Subcutaneous abdominal adipose tissue (tissue), 5 donors: ENCODE measurements at regions not wholly inside any gene's neighbourhood (a gene's known extent, or its start where the extent isn't known, plus 50 kb on each side); places are given as distances from the start of the nearest gene placed in this dataset.
"Not testable (repeated sequence)": the region's sequence is repeated elsewhere in the genome, so short reads cannot be mapped to it uniquely, and the experiment has no call there.

Experiments
- H3K27ac ChIP-seq: one replicate; pipeline ENCODE4 v1.7.0; 2013; ENCODE audit warnings: low read depth, mild to moderate bottlenecking, inconsistent platforms, low read length, moderate library complexity
- H3K27me3 ChIP-seq, 5 donors: one replicate each; pipeline ENCODE4 v1.7.0; 2013; ENCODE audit warnings: low read length in 5 of 5, inconsistent platforms in 1 of 5; ENCODE audit not compliant: control insufficient read depth in 5 of 5, insufficient read depth in 4 of 5
- H3K36me3 ChIP-seq, 5 donors: one replicate each; pipeline ENCODE4 v1.7.0; 2013; ENCODE audit warnings: low read length in 5 of 5; ENCODE audit not compliant: control insufficient read depth in 5 of 5, insufficient read depth in 5 of 5
- H3K4me1 ChIP-seq, 5 donors: one replicate each; pipeline ENCODE4 v1.7.0; 2013; ENCODE audit warnings: low read length in 5 of 5, mild to moderate bottlenecking in 3 of 5, moderate library complexity in 1 of 5; ENCODE audit not compliant: control insufficient read depth in 5 of 5, insufficient read depth in 5 of 5
- H3K4me3 ChIP-seq, 5 donors: one replicate each; pipeline ENCODE4 v1.7.0; 2013; ENCODE audit warnings: low read length in 5 of 5, low read depth in 1 of 5
- H3K9ac ChIP-seq, 5 donors: one replicate each; pipeline ENCODE4 v1.7.0; 2013; ENCODE audit warnings: low read length in 5 of 5, mild to moderate bottlenecking in 4 of 5, moderate library complexity in 3 of 5
- H3K9me3 ChIP-seq, 5 donors: one replicate each; pipeline ENCODE4 v1.7.0; 2013; ENCODE audit warnings: low read length in 5 of 5; ENCODE audit not compliant: control insufficient read depth in 5 of 5
- donor health status: healthy.
- donor health status: healthy.
- donor health status: healthy.
- donor health status: healthy.
- donor health status: healthy.

DNA sequence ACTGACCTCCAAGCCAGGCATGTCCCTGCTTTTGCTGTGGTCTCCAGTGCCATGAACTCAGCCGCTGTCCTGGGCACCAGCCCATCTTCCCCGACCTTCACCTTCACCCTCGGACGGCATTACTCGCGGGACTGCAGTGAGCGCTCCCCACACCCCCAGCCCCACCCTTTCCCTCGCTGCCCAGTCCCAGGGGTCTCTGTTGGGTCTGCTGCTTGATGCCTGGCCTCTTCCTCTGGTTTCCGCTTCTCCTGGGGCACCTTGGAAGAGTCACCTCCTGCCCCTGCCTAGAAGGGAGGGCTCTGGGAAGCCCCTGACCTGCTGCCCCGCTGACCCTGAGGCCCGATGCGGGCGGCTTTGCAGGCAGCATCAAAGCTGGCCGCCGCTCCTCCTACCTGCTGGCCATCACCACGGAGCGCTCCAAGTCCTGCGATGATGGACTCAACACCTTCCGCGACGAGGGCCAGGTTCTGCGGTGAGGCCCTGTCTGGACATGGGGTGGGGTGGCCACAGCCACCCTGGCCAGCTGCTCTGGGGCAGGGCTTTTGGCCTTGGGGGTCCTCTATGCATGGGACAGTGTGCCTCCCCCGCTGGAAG, 102.3 kb downstream of the ZNF267 start:
- H3K9me3 ChIP-seq, H3K9ac ChIP-seq, H3K4me1 ChIP-seq, H3K4me3 ChIP-seq, H3K27me3 ChIP-seq, H3K36me3 ChIP-seq, H3K27ac ChIP-seq: not testable (repeated sequence)

DNA sequence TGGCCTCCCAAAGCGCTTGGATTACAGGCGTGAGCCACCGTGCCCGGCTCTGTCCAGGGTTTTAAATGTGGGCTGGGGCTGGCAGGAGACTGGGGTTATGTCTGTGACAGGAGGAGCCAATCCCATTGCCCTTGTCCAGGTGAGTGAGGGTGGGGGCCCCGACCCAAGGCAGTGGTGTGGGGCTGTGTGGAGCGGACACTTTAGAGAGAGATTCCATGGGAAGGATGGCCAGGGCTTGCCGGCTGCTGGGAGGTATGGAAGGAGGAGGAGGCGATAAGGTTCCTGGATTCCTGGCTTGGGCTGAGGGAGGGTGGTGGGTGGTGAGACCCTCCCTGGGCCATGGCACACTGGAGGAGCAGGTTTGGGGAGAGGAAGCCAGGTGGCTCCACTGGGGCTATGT, 104.9 kb downstream of the ZNF267 start:
- H3K4me3 ChIP-seq, H3K36me3 ChIP-seq, H3K27me3 ChIP-seq, H3K9me3 ChIP-seq, H3K27ac ChIP-seq, H3K4me1 ChIP-seq, H3K9ac ChIP-seq: not testable (repeated sequence)

DNA sequence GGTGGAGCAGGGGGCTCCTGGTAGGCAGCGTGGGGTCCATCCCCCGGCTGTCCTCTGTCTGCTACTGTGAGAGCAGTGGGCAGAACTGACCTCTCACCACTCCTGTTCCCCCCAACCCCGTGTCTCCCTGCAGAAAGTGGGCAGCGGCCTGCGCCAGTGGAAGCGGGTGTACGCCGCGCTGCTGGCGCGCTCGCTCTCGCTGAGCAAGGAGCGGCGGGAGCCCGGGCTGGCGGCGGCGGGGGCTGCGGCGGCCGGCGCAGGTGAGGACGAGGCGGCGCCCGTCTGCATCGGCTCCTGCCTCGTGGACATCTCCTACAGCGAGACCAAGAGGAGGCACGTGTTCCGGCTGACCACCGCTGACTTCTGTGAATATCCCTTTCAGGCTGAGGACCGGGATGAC, 108.1 kb downstream of the ZNF267 start:
- H3K4me3 ChIP-seq, H3K27me3 ChIP-seq, H3K9ac ChIP-seq, H3K36me3 ChIP-seq, H3K27ac ChIP-seq, H3K4me1 ChIP-seq, H3K9me3 ChIP-seq: not testable (repeated sequence)

DNA sequence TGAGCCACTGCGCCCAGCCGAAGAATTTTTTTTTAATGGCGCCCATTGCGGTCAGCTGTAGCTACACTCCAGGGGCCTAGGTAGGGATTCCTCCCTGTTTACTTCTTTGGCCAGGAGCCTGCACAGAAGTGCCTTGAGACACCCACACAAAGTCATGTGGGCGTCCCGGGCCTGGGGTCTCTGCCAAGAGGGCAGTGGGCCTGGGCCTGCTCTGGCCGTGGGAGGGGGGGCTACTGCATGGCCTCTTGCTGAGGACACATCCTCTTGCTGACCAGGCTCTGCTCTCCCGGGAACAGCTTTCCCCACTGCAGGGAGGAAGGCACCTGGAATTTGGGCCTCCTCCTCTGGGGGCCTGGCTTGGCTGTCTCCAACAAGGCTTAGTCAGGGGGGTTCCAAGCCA, 109.4 kb downstream of the ZNF267 start:
- not testable (repeated sequence) for H3K4me1 ChIP-seq, H3K36me3 ChIP-seq, H3K27ac ChIP-seq, H3K27me3 ChIP-seq, H3K4me3 ChIP-seq, H3K9me3 ChIP-seq, H3K9ac ChIP-seq

DNA sequence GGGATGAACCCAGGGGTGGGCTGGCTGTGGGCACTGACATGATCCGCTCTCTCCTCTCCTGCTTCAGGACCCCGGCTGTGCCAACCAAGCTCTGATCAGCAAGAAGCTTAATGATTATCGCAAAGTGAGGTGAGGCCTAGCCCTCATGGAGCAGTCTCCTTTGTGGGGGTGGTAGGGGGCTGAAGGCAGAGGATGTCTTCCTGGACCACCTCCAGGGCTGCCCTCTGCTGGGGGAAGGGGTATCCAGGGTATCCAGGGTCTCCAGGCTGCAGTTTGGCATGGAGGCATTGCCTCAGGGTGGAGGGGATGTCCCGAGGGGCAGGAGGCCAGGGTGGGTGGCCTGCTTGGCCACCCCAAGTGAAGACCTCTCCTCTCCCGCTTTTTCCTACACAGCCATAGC, 110.1 kb downstream of the ZNF267 start:
- H3K9ac ChIP-seq, H3K27ac ChIP-seq, H3K27me3 ChIP-seq, H3K4me1 ChIP-seq, H3K9me3 ChIP-seq, H3K36me3 ChIP-seq, H3K4me3 ChIP-seq: not testable (repeated sequence)

DNA sequence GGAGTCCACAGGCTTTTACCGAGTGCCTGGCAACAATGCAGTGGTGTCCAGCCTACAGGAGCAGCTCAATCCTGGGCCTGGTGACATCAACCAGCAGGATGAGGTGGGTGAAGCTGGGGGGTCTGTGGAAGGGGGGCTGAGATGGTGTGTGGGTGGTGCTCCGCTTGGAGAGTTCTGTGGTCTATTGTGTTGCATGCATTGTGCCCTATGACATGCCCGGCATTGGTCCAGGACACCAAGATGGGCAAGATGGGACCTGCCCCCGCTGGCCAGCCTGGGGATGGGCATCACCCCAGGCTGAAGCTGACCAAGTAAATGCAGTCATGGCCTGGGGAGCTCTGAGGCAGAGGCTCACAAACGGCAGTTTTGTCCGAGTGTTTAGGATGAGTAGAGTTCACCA, 113.3 kb downstream of the ZNF267 start:
- not testable (repeated sequence) for H3K4me1 ChIP-seq, H3K4me3 ChIP-seq, H3K27me3 ChIP-seq, H3K36me3 ChIP-seq, H3K9me3 ChIP-seq, H3K9ac ChIP-seq, H3K27ac ChIP-seq

DNA sequence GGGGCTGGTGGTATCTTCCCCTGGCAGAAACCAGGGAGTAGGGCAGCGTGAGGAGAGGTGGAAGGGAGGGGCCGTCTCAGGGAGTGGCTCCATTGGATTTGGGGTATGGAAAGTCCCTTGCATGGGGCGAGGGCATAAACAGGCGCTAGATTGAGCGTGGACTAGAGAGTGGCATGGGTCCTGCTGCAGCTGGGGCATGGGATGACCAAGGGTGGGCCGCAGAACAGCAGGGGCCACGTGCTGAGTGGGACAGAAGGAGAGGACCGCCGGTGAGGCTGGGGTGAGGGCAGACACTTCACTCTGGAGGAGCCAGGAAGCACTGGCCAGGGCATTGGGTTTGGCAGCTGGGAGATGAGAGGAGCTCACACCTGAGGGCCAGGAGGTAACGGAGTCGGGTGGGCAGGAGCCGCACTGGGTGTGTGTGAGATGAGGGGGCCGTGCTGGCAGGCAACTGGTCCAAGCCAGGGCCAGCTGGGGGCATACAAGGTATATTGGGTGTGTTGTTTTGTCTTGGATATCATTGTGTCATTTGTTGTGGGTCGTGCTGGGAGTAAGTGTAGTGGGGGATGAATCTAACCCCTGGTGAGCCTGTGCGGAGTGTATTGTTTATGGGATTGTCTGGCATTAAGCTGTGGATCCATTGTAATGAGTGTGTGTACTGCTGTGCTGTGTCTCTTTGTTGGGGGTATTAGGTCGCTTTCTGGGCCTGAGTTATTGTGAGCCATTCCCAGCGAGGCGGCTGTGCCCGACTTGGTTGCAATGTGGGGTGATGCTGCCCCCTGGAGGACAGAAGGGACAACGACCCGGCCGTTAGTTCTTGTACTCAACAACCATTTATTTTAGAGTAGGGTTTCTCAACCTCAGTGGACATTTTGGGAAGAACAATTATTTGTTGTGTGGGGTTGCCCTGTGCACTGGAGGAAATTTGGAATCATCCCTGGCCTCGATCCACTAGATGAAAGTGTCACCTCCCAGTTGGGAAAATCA, 115.3 kb downstream of the ZNF267 start:
- not testable (repeated sequence) for H3K36me3 ChIP-seq, H3K9ac ChIP-seq, H3K4me1 ChIP-seq, H3K27me3 ChIP-seq, H3K27ac ChIP-seq, H3K4me3 ChIP-seq, H3K9me3 ChIP-seq

DNA sequence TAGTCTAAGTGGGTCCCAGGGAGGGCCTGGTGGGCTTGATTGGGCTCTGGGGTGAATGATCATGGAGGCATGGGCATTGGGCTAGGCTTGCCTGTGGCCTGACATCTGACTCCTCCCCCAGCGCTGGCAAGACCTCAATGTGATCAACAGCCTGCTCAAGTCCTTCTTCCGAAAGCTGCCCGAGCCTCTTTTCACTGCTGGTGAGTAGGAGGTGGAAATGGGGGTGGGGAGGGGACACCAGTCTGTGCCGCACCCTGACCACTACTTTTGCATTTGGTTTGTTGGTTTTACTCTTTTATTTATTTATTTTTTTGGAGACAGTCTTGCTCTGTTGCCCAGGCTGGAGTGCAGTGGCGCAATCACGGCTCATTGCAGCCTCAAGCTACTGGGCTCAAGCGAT, 116.7 kb downstream of the ZNF267 start:
- H3K36me3 ChIP-seq, H3K27me3 ChIP-seq, H3K9me3 ChIP-seq, H3K9ac ChIP-seq, H3K4me1 ChIP-seq, H3K4me3 ChIP-seq, H3K27ac ChIP-seq: not testable (repeated sequence)

DNA sequence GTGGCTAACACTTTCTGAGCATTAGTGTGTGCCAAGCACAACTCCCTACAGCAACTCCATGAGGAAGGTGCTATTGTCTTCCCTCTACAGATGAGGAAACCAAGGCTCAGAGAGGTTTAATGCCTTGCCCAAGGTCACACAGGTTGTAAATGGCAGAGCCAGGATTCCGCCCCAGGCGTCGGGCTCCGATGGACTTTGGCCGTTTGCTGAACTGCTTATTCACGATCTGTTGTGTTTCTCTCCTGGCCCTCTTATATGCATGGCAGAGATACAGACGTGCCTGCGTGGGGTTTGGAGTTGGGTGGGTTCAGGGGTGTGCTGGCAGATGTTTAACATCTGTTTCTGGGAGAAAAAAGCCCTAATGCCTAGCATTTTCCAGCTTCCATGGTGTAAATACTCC, 117.4 kb downstream of the ZNF267 start:
- H3K4me1 ChIP-seq, H3K9me3 ChIP-seq, H3K4me3 ChIP-seq, H3K36me3 ChIP-seq, H3K27me3 ChIP-seq, H3K27ac ChIP-seq, H3K9ac ChIP-seq: not testable (repeated sequence)

DNA sequence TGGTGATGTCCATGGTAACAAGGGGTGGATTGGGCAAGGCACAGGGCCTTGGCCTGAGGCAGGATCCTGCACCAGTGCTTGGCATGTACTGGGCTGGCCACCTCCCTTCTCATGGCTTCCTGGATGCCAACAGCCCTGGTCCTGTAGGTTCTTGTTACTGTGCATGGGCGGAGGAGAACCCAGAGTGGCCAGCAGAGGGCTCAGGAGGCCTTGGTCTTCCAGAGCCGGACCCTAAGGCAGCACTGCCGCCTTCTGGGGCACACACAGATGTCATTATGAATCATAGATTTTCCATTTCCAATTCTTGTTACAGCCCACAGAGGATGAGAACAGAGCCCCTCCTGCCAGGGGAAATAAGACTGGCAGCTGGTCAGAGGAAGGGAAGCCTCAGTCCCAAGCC, 122.7 kb downstream of the ZNF267 start:
- not testable (repeated sequence) for H3K27ac ChIP-seq, H3K4me1 ChIP-seq, H3K27me3 ChIP-seq, H3K9me3 ChIP-seq, H3K4me3 ChIP-seq, H3K9ac ChIP-seq, H3K36me3 ChIP-seq
